ENCODE measurements at regions not wholly inside any gene's neighbourhood (a gene's known extent, or its start where the extent isn't known, plus 50 kb on each side); places are given as distances from the start of the nearest gene placed in this dataset.

- DNase-seq = no peak
- Histone ChIP-seq H3K27me3 (peaks cover 0 to 30% (median 0%) of the 10 kb centered on the region in 3 donors), H3K36me3 (no peaks in the 10 kb centered on the region), H3K9me3 (peaks cover 7 to 29% (median 19%) of the 10 kb centered on the region in 4 donors), H3K4me3 (no peak overlapping the region), H3K27ac (no peak overlapping the region), H3K4me1 (no peaks in the 10 kb centered on the region)
- intact Hi-C loops (cut with DNase I; ENCODE audit: low total_unique reads) = no loop called here
- TF ChIP-seq CTCF (IDR thresholded peaks at IDR 0.05) = no peak
- TF ChIP-seq POLR2AphosphoS5 (IDR thresholded peaks at IDR 0.05) = no peak
- TF ChIP-seq POLR2A (IDR thresholded peaks at IDR 0.05) = no peak
- TF ChIP-seq EP300 (IDR thresholded peaks at IDR 0.05) = no peak
- WGBS, 5 donors = 91 to 96% (median 93%) methylated on average over 68 to 77 of the region's 77 CpGs
Observed at GRCh38 chr22:49614966-49615965, 212.4 kb downstream of the BRD1 start.

GRCh38 chr22:49613511-49614270, 214.0 kb downstream of the BRD1 start:
- DNase-seq = no peak
- Histone ChIP-seq H3K36me3 (no peaks in the 10 kb centered on the region), H3K27ac (no peak overlapping the region), H3K4me3 (no peak overlapping the region), H3K4me1 (no peaks in the 10 kb centered on the region), H3K27me3 (peaks cover 0 to 18% (median 0%) of the 10 kb centered on the region in 3 donors), H3K9me3 (peaks cover 7 to 29% (median 19%) of the 10 kb centered on the region in 4 donors)
- intact Hi-C loops (cut with DNase I; ENCODE audit: low total_unique reads) = no loop called here
- TF ChIP-seq CTCF (IDR thresholded peaks at IDR 0.05) (no peak), EP300 (IDR thresholded peaks at IDR 0.05) (no peak), POLR2AphosphoS5 (IDR thresholded peaks at IDR 0.05) (no peak), POLR2A (IDR thresholded peaks at IDR 0.05) (no peak)
- 83 to 88% (median 86%) methylated on average over 13 to 18 of the region's 18 CpGs for WGBS, 5 donors

- Histone ChIP-seq H3K9me3 (peaks cover 7 to 29% (median 19%) of the 10 kb centered on the region in 4 donors), H3K36me3 (no peaks in the 10 kb centered on the region), H3K4me3 (no peak overlapping the region), H3K27ac (no peak overlapping the region), H3K27me3 (peaks cover 0 to 12% (median 0%) of the 10 kb centered on the region in 3 donors), H3K4me1 (no peaks in the 10 kb centered on the region)
- intact Hi-C loops (cut with DNase I; ENCODE audit: low total_unique reads) = no loop called here
- TF ChIP-seq POLR2AphosphoS5 (IDR thresholded peaks at IDR 0.05) = no peak
- no peak for TF ChIP-seq POLR2A (IDR thresholded peaks at IDR 0.05)
- TF ChIP-seq CTCF (IDR thresholded peaks at IDR 0.05) = no peak
- TF ChIP-seq EP300 (IDR thresholded peaks at IDR 0.05) = no peak
- DNase-seq = no peak
- 91 to 93% (median 92%) methylated on average over 5 of the region's 5 CpGs for WGBS, 5 donors
Observed at GRCh38 chr22:49613108-49613507, 214.6 kb downstream of the BRD1 start.

- intact Hi-C loops (cut with DNase I; ENCODE audit: low total_unique reads) = no loop called here
- Histone ChIP-seq H3K4me3 (no peak overlapping the region), H3K4me1 (no peaks in the 10 kb centered on the region), H3K27me3 (peaks cover 0 to 7% (median 0%) of the 10 kb centered on the region in 3 donors), H3K27ac (no peak overlapping the region), H3K9me3 (peaks cover 7 to 44% (median 29%) of the 10 kb centered on the region in 4 donors), H3K36me3 (no peaks in the 10 kb centered on the region)
- TF ChIP-seq EP300 (IDR thresholded peaks at IDR 0.05) = no peak
- no peak for TF ChIP-seq CTCF (IDR thresholded peaks at IDR 0.05)
- no peak for TF ChIP-seq POLR2AphosphoS5 (IDR thresholded peaks at IDR 0.05)
- TF ChIP-seq POLR2A (IDR thresholded peaks at IDR 0.05) = no peak
- DNase-seq = no peak
- 86 to 91% (median 88%) methylated on average over 23 to 24 of the region's 24 CpGs for WGBS, 5 donors
Observed at GRCh38 chr22:49609207-49609876, 218.3 kb downstream of the BRD1 start.
